ENCODE measurements at regions not wholly inside any gene's neighbourhood (a gene's known extent, or its start where the extent isn't known, plus 50 kb on each side); places are given as distances from the start of the nearest gene placed in this dataset.

GRCh38 chr6:156269751-156270369 lies 507.3 kb upstream of the ARID1B start:
- Histone ChIP-seq H3K27ac (no peak overlapping the region), H3K4me3 (no peak overlapping the region), H3K4me1 (no peaks in the 10 kb centered on the region), H3K9me3 (no peaks in the 10 kb centered on the region), H3K4me2 (no peak overlapping the region)
- POLR2A ChIA-PET, result no interaction called here
- DNase-seq (ENCODE audit: low read depth in 1 of 2, low spot score in 1 of 2) (no peak), FAIRE-seq (no peak), ATAC-seq (no peak)
- 25% methylated on average over 8 of the region's 8 CpGs for WGBS (ENCODE audit: missing lambda C conversion rate)
- TF ChIP-seq MAFK (IDR thresholded peaks at IDR 0.05; ENCODE audit: partially characterized antibody), result no peak
- TF ChIP-seq HDAC2 (IDR thresholded peaks at IDR 0.05), result no peak
- no peak for TF ChIP-seq ZFP36 (IDR thresholded peaks at IDR 0.05; ENCODE audit: borderline replicate concordance, partially characterized antibody)
- TF ChIP-seq RNF2 (IDR thresholded peaks at IDR 0.05; ENCODE audit: borderline replicate concordance, low read depth), result no peak
- no peak for TF ChIP-seq HOXB13 (CRISPR knock-in tag; IDR thresholded peaks at IDR 0.05; ENCODE audit: low read depth)
- TF ChIP-seq EHF (CRISPR knock-in tag; IDR thresholded peaks at IDR 0.05), result no peak
- no peak for TF ChIP-seq HOXA7 (CRISPR knock-in tag; IDR thresholded peaks at IDR 0.05)
- TF ChIP-seq E2F6 (IDR thresholded peaks at IDR 0.05; ENCODE audit: borderline replicate concordance, low read depth), result no peak
- TF ChIP-seq PBX3 (IDR thresholded peaks at IDR 0.05), result no peak
- CTCF ChIA-PET, result no interaction called here

- Histone ChIP-seq H3K4me2 (no peak overlapping the region), H3K4me1 (no peaks in the 10 kb centered on the region), H3K4me3 (no peak overlapping the region), H3K27ac (no peak overlapping the region), H3K9me3 (no peaks in the 10 kb centered on the region)
- ChIA-PET CTCF (no interaction called here), POLR2A (no interaction called here)
- TF ChIP-seq NR3C1 (IDR thresholded peaks at IDR 0.05) (no peak), HOXB13 (CRISPR knock-in tag; IDR thresholded peaks at IDR 0.05; ENCODE audit: low read depth) (no peak), EHMT2 (IDR thresholded peaks at IDR 0.05; ENCODE audit: low read depth) (no peak), FOXS1 (CRISPR knock-in tag; IDR thresholded peaks at IDR 0.05) (no peak), CTCF (IDR thresholded peaks at IDR 0.05) (no peak), EHF (CRISPR knock-in tag; IDR thresholded peaks at IDR 0.05) (no peak), PBX3 (IDR thresholded peaks at IDR 0.05) (no peak), FOSB (CRISPR knock-in tag; IDR thresholded peaks at IDR 0.05) (no peak), MAZ (IDR thresholded peaks at IDR 0.05; ENCODE audit: borderline replicate concordance, low read depth, low read length) (no peak), ESRRA (IDR thresholded peaks at IDR 0.05; ENCODE audit: borderline replicate concordance, low read length) (no peak), ZFP36 (IDR thresholded peaks at IDR 0.05; ENCODE audit: borderline replicate concordance, partially characterized antibody) (no peak), JUNB (IDR thresholded peaks at IDR 0.05) (no peak), HOXA7 (CRISPR knock-in tag; IDR thresholded peaks at IDR 0.05) (no peak)
- FAIRE-seq (no peak), DNase-seq (ENCODE audit: low read depth in 1 of 2, low spot score in 1 of 2) (no peak), ATAC-seq (no peak)
- 0% methylated on average over 3 of the region's 3 CpGs for WGBS (ENCODE audit: missing lambda C conversion rate)
Measured at GRCh38 chr6:156268849-156269248, 508.3 kb upstream of the ARID1B start.

- no peak overlapping the region for H3K4me3 ChIP-seq
- POLR2A ChIA-PET, result no interaction called here
- no peaks in the 10 kb centered on the region for H3K9me3 ChIP-seq
- H3K27ac ChIP-seq, result no peak overlapping the region
- FAIRE-seq (no peak), DNase-seq (ENCODE audit: low read depth in 1 of 2, low spot score in 1 of 2) (no peak), ATAC-seq (no peak)
- no peak overlapping the region for H3K4me2 ChIP-seq
- CTCF ChIA-PET, result no interaction called here
- 5% methylated on average over 3 of the region's 3 CpGs for WGBS (ENCODE audit: missing lambda C conversion rate)
- H3K4me1 ChIP-seq, result no peaks in the 10 kb centered on the region
- no peak for TF ChIP-seq KDM1A (IDR thresholded peaks at IDR 0.05; ENCODE audit: low read depth)
- no peak for TF ChIP-seq USF2 (IDR thresholded peaks at IDR 0.05)
- no peak for TF ChIP-seq GATA3 (IDR thresholded peaks at IDR 0.05; ENCODE audit: borderline replicate concordance)
- no peak for TF ChIP-seq RARB (CRISPR knock-in tag; IDR thresholded peaks at IDR 0.05)
- no peak for TF ChIP-seq MYC (IDR thresholded peaks at IDR 0.05; ENCODE audit: borderline replicate concordance, low read length)
- no peak for TF ChIP-seq POLR2AphosphoS2 (conservative IDR thresholded peaks at IDR 0.05; ENCODE audit: low read length)
- no peak for TF ChIP-seq JUN (IDR thresholded peaks at IDR 0.05)
- TF ChIP-seq REST (IDR thresholded peaks at IDR 0.05), result no peak
- TF ChIP-seq TFCP2L1 (CRISPR knock-in tag; IDR thresholded peaks at IDR 0.05), result no peak
Measured at GRCh38 chr6:156262014-156262413, 515.2 kb upstream of the ARID1B start.

Data from A549 (cell line).